Neural progenitor cell (in vitro differentiated cells): ENCODE measurements at regions not wholly inside any gene's neighbourhood (a gene's known extent, or its start where the extent isn't known, plus 50 kb on each side); places are given as distances from the start of the nearest gene placed in this dataset.

Experiments used
- CTCF ChIP-seq: fragments of 200-600 bp; sonication (generic); IDR thresholded peaks from 2 replicates; pipeline ENCODE4 v1.5.1; 2017; ENCODE audit warnings: antibody characterized with exemption, mild to moderate bottlenecking
- EZH2 ChIP-seq: fragments of 200-600 bp; sonication (generic); IDR thresholded peaks from 2 replicates; pipeline ENCODE4 v1.6.1; 2017; ENCODE audit warnings: antibody characterized with exemption, mild to moderate bottlenecking, moderate library complexity
- EZH2phosphoT487 ChIP-seq: fragments of 200-600 bp; sonication (generic); IDR thresholded peaks from 2 replicates; pipeline ENCODE4 v1.6.1; 2017; ENCODE audit warnings: antibody characterized with exemption

DNA sequence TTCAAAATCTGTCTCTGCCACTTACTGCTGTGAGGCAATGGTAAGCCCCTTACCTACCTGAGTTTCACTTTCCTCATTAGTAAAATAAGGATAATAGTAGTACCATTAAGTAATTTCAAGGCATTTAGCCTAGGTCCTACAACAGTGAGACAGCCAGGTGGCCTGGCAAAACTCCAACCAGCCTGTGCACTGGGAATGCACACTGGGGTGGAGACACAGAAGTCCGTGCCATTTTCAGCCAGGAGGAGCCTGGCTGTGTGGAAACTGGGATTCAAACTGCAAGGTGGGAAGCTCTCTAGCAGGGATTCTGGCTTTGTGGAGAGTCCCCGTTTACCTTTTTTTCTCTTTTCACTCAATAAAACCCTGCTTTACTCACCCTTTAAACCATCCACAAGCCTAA, 630.4 kb downstream of the PRELID2 start:
- TF ChIP-seq CTCF, result no peak
- no peak for TF ChIP-seq EZH2
- no peak for TF ChIP-seq EZH2phosphoT487
